GM23338 (cell line): ENCODE measurements at regions not wholly inside any gene's neighbourhood (a gene's known extent, or its start where the extent isn't known, plus 50 kb on each side); places are given as distances from the start of the nearest gene placed in this dataset.

ENCODE experiments used
- ATAC-seq: fragments of 200-7000 bp; cut with Tn5 transposase; 3 replicates; pipeline ENCODE4 v1.9.1; 2020
- DNase-seq: peaks from one replicate; pipeline ENCODE4 v3.0.0-alpha.2; 2015; ENCODE audit warnings: low spot score
- H2AFZ ChIP-seq: fragments of 200-600 bp; sonication (generic); 2 replicates; pipeline ENCODE4 v1.8.0; 2016; ENCODE audit warnings: antibody characterized with exemption, mild to moderate bottlenecking, moderate library complexity
- H3F3A ChIP-seq: fragments of 200-600 bp; sonication (generic); replicated peaks from 2 replicates; pipeline ENCODE4 v1.8.0; 2017; ENCODE audit warnings: antibody characterized with exemption, mixed run types, low read depth
- H3K27ac ChIP-seq: fragments of 200-600 bp; sonication (generic); 2 replicates; pipeline ENCODE4 v1.6.1; 2016; ENCODE audit warnings: low read depth
- H3K27me3 ChIP-seq: fragments of 200-600 bp; sonication (generic); 2 replicates; pipeline ENCODE4 v1.8.0; 2016; ENCODE audit warnings: mild to moderate bottlenecking, mixed run types, moderate library complexity; ENCODE audit not compliant: insufficient read depth
- H3K36me3 ChIP-seq: fragments of 200-600 bp; sonication (generic); 2 replicates; pipeline ENCODE4 v1.8.0; 2016; ENCODE audit warnings: mild to moderate bottlenecking; ENCODE audit not compliant: insufficient read depth
- H3K4me1 ChIP-seq: fragments of 200-600 bp; sonication (generic); 2 replicates; pipeline ENCODE4 v1.8.0; 2016; ENCODE audit warnings: mild to moderate bottlenecking, moderate library complexity; ENCODE audit not compliant: insufficient read depth
- H3K4me2 ChIP-seq: fragments of 200-600 bp; sonication (generic); 2 replicates; pipeline ENCODE4 v1.7.1; 2017; ENCODE audit warnings: mixed run types
- H3K4me3 ChIP-seq: fragments of 200-600 bp; sonication (generic); 2 replicates; pipeline ENCODE4 v1.6.1; 2016; ENCODE audit warnings: mixed run types
- H3K79me2 ChIP-seq: fragments of 200-600 bp; sonication (generic); replicated peaks from 2 replicates; pipeline ENCODE4 v1.8.0; 2017; ENCODE audit warnings: mild to moderate bottlenecking; ENCODE audit not compliant: insufficient read depth
- H3K9me2 ChIP-seq: fragments of 200-600 bp; sonication (generic); 2 replicates; pipeline ENCODE4 v1.8.0; 2017; ENCODE audit not compliant: insufficient read depth
- H4K20me1 ChIP-seq: fragments of 200-600 bp; sonication (generic); replicated peaks from 2 replicates; pipeline ENCODE4 v1.8.0; 2017; ENCODE audit warnings: mild to moderate bottlenecking; ENCODE audit not compliant: insufficient read depth
- H3K27ac Mint-ChIP-seq: 2 replicates; pipeline ENCODE4 v1.8.0; 2020; ENCODE audit warnings: inconsistent platforms, mild to moderate bottlenecking, moderate library complexity, mixed read lengths
- H3K27me3 Mint-ChIP-seq: 3 replicates; pipeline ENCODE4 v1.8.0; 2022; ENCODE audit warnings: low read depth, mild to moderate bottlenecking, moderate library complexity, mixed read lengths, inconsistent platforms; ENCODE audit not compliant: insufficient read depth, poor library complexity
- H3K36me3 Mint-ChIP-seq: 3 replicates; pipeline ENCODE4 v1.8.0; 2021; ENCODE audit warnings: low read depth, mild to moderate bottlenecking, inconsistent platforms, moderate library complexity, mixed read lengths
- H3K4me1 Mint-ChIP-seq: 3 replicates; pipeline ENCODE4 v1.8.0; 2020; ENCODE audit warnings: mild to moderate bottlenecking, inconsistent platforms, mixed read lengths
- H3K4me3 Mint-ChIP-seq: 3 replicates; pipeline ENCODE4 v1.8.0; 2021; ENCODE audit warnings: moderate library complexity, mild to moderate bottlenecking, inconsistent platforms, mixed read lengths
- H3K9me3 Mint-ChIP-seq: 3 replicates; pipeline ENCODE4 v1.8.0; 2020; ENCODE audit warnings: moderate library complexity, mild to moderate bottlenecking, inconsistent platforms, mixed read lengths
- ETS1 ChIP-seq: IDR thresholded peaks from 2 replicates; pipeline ENCODE4 v1.6.1; 2016; ENCODE audit warnings: antibody characterized with exemption
- EZH2phosphoT487 ChIP-seq: fragments of 200-600 bp; sonication (generic); IDR thresholded peaks from one replicate; pipeline ENCODE4 v1.8.1; 2018; ENCODE audit warnings: antibody characterized with exemption; ENCODE audit not compliant: unreplicated experiment
- NANOG ChIP-seq: IDR thresholded peaks from 2 replicates; pipeline ENCODE4 v1.6.1; 2016; ENCODE audit warnings: antibody characterized with exemption, borderline replicate concordance
- POLR2AphosphoS5 ChIP-seq: IDR thresholded peaks from 2 replicates; pipeline ENCODE4 v1.6.1; 2016; ENCODE audit warnings: antibody characterized with exemption, low read depth
- REST ChIP-seq: IDR thresholded peaks from one replicate; pipeline ENCODE4 v1.6.1; 2018; ENCODE audit warnings: antibody characterized with exemption; ENCODE audit not compliant: unreplicated experiment
- STAT1 ChIP-seq: IDR thresholded peaks from one replicate; pipeline ENCODE4 v1.6.1; 2016; ENCODE audit warnings: antibody characterized with exemption; ENCODE audit not compliant: unreplicated experiment
- ZNF331 ChIP-seq: fragments of 250-450 bp; sonication (Bioruptor Pico); IDR thresholded peaks from 2 replicates; pipeline ENCODE4 v1.5.0; 2020; ENCODE audit warnings: low read depth, mild to moderate bottlenecking, moderate library complexity
- ZNF462 ChIP-seq: fragments of 250-450 bp; sonication (Bioruptor Pico); IDR thresholded peaks from 2 replicates; pipeline ENCODE4 v1.5.0; 2020; ENCODE audit warnings: mild to moderate bottlenecking, moderate library complexity

- TF ChIP-seq ZNF462 (CRISPR knock-in tag) (no peak), REST (no peak), NANOG (no peak), POLR2AphosphoS5 (no peak), EZH2phosphoT487 (no peak), ZNF331 (no peak)
Measured at GRCh38 chr5:125489146-125489545, 742.7 kb upstream of the ZNF608 start (continued).

GRCh38 chr5:125491986-125492492 lies 745.6 kb upstream of the ZNF608 start:
- Histone ChIP-seq H3K27me3 (no peaks in the 10 kb centered on the region), H3K9me2 (peaks cover 3% of the 10 kb centered on the region; the same call in 1 of the 2 replicates), H3K79me2 (no peaks in the 10 kb centered on the region), H3K4me3 (no peak overlapping the region), H3F3A (no peaks in the 10 kb centered on the region), H3K4me2 (no peak overlapping the region), H2AFZ (no peak overlapping the region; the same call in 1 of the 2 replicates), H4K20me1 (no peaks in the 10 kb centered on the region), H3K4me1 (peaks cover 14% of the 10 kb centered on the region; the same call in 1 of the 2 replicates), H3K27ac (no peak overlapping the region), H3K36me3 (no peaks in the 10 kb centered on the region)
- Mint-ChIP-seq H3K4me3 (no peak overlapping the region), H3K27ac (peak overlapping the region; percentile 72; the same call in 1 of the 2 replicates), H3K4me1 (peaks cover 24% of the 10 kb centered on the region), H3K36me3 (peaks cover 18% of the 10 kb centered on the region), H3K9me3 (peaks cover 19% of the 10 kb centered on the region; the same call in 1 of the 3 replicates), H3K27me3 (no peaks in the 10 kb centered on the region)
- ATAC-seq (peak; percentile 89), DNase-seq (peak; percentile 56)
- no peak for TF ChIP-seq STAT1
- no peak for TF ChIP-seq ETS1
- no peak for TF ChIP-seq REST
